A673 (cell line): ENCODE measurements at regions not wholly inside any gene's neighbourhood (a gene's known extent, or its start where the extent isn't known, plus 50 kb on each side); places are given as distances from the start of the nearest gene placed in this dataset.

Experiments used
- BruUV-seq: library from RNA; stranded (reverse); fragments of 400-500 nt; replicated peaks from 2 replicates; lab custom pipeline; 2021; lab: Mats Ljungman, UMichigan
- CTCF ChIA-PET: fragments of 300-600 bp; sonication (Branson Sonifier 250); formaldehyde crosslinking; loops from one replicate; lab custom pipeline; 2022; ENCODE audit warnings: antibody characterized with exemption; lab: Charles Lee
- POLR2A ChIA-PET: fragments of 300-600 bp; sonication (Branson Sonifier 250); formaldehyde crosslinking; loops from one replicate; lab custom pipeline; 2022; ENCODE audit warnings: antibody characterized with exemption; ENCODE audit not compliant: low non-redundant PET; lab: Charles Lee
- DNase-seq: peaks from one replicate; pipeline ENCODE4 v3.0.0-alpha.2; 2015; ENCODE audit warnings: low spot score
- H3K27ac ChIP-seq: fragments of 200-600 bp; sonication (generic); 2 replicates; pipeline ENCODE4 v1.5.1; 2016; ENCODE audit warnings: mixed run types, low read depth, mild to moderate bottlenecking, mixed read lengths, antibody characterized with exemption, low read length; ENCODE audit not compliant: poor library complexity, severe bottlenecking
- H3K27me3 ChIP-seq: fragments of 200-600 bp; sonication (generic); replicated peaks from 2 replicates; pipeline ENCODE4 v1.6.1; 2017; ENCODE audit warnings: mixed run types, low read depth, mild to moderate bottlenecking, mixed read lengths, antibody characterized with exemption, low read length; ENCODE audit not compliant: insufficient read depth, poor library complexity
- H3K36me3 ChIP-seq: fragments of 200-600 bp; sonication (generic); 2 replicates; pipeline ENCODE4 v1.6.1; 2016; ENCODE audit warnings: mixed run types, mild to moderate bottlenecking, mixed read lengths, antibody characterized with exemption, low read length; ENCODE audit not compliant: insufficient read depth, poor library complexity, severe bottlenecking
- H3K4me1 ChIP-seq: fragments of 200-600 bp; sonication (generic); 2 replicates; pipeline ENCODE4 v1.6.1; 2017; ENCODE audit warnings: mixed run types, mild to moderate bottlenecking, mixed read lengths, antibody characterized with exemption, low read length; ENCODE audit not compliant: insufficient read depth, poor library complexity, severe bottlenecking
- H3K4me3 ChIP-seq: fragments of 200-600 bp; sonication (generic); 2 replicates; pipeline ENCODE4 v1.5.1; 2016; ENCODE audit warnings: low read depth, mixed run types, mild to moderate bottlenecking, mixed read lengths, low read length; ENCODE audit not compliant: poor library complexity, severe bottlenecking
- H3K9me3 ChIP-seq: fragments of 200-600 bp; sonication (generic); 2 replicates; pipeline ENCODE4 v1.6.1; 2016; ENCODE audit warnings: mixed run types, low read depth, mild to moderate bottlenecking, mixed read lengths, antibody characterized with exemption, low read length; ENCODE audit not compliant: poor library complexity, severe bottlenecking
- EZH2 ChIP-seq: fragments of 200-600 bp; sonication (generic); IDR thresholded peaks from 2 replicates; pipeline ENCODE4 v1.6.1; 2017; ENCODE audit warnings: borderline replicate concordance, low read depth, mild to moderate bottlenecking, mixed read lengths, antibody characterized with exemption, low read length; ENCODE audit not compliant: poor library complexity, severe bottlenecking
- intact Hi-C: fragments of 100-400 bp; cut with micrococcal nuclease; formaldehyde crosslinking; loops from one replicate; pipeline ENCODE4 v1.10.0; 2022; ENCODE audit not compliant: unreplicated experiment
- TF ChIP-seq, protein P1 (sequence below): fragments of 300-800, 200-600 bp; sonication (generic); conservative IDR thresholded peaks from 2 replicates; pipeline ENCODE4 v1.5.1; 2017; ENCODE audit warnings: low read depth, mild to moderate bottlenecking, antibody characterized with exemption, low read length, moderate library complexity, mixed read lengths

DNA sequence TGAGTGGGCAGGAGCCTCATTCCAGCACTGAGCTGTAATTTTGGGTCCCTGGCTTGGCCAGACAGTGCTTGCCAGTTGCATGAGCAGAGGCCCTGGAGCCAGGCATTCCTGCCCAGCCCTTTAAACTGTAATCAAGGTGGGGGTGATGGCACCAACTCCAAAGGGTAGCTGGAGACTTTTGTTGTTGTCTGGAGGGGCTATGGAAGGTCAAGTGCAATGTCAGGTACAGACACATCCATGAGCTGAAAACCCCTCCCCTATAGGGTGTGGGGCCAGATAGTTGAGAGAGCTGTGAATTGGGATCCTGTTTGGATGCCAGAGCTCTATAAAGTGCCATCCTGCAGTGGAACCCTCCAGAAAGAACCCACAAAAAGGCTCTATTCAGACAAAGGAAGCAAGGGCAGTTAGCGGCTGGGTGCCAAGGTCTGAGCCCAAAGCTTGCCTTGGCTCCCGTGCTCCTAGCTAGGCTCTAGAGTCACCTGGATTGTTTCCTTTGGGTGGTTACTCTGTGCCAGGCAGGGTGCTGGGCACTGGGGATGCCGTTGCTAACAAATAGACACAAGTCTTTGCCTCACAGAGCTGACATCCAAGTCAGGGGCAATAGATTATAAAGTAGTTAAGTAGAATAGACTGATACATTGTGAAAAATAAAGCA, 163.0 kb downstream of the EFNB1 start:
- ChIA-PET CTCF (no interaction called here), POLR2A (no interaction called here)
- DNase-seq = no peak
- H3K9me3 ChIP-seq = no peaks in the 10 kb centered on the region
- H3K4me3 ChIP-seq = no peak overlapping the region
- H3K4me1 ChIP-seq = no peaks in the 10 kb centered on the region
- intact Hi-C loops = no loop called here
- TF ChIP-seq, protein P1, sequence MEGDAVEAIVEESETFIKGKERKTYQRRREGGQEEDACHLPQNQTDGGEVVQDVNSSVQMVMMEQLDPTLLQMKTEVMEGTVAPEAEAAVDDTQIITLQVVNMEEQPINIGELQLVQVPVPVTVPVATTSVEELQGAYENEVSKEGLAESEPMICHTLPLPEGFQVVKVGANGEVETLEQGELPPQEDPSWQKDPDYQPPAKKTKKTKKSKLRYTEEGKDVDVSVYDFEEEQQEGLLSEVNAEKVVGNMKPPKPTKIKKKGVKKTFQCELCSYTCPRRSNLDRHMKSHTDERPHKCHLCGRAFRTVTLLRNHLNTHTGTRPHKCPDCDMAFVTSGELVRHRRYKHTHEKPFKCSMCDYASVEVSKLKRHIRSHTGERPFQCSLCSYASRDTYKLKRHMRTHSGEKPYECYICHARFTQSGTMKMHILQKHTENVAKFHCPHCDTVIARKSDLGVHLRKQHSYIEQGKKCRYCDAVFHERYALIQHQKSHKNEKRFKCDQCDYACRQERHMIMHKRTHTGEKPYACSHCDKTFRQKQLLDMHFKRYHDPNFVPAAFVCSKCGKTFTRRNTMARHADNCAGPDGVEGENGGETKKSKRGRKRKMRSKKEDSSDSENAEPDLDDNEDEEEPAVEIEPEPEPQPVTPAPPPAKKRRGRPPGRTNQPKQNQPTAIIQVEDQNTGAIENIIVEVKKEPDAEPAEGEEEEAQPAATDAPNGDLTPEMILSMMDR = no peak
- H3K27me3 ChIP-seq = no peaks in the 10 kb centered on the region
- BruUV-seq = no TSS peak
- H3K27ac ChIP-seq = no peak overlapping the region
- no peaks in the 10 kb centered on the region for H3K36me3 ChIP-seq

DNA sequence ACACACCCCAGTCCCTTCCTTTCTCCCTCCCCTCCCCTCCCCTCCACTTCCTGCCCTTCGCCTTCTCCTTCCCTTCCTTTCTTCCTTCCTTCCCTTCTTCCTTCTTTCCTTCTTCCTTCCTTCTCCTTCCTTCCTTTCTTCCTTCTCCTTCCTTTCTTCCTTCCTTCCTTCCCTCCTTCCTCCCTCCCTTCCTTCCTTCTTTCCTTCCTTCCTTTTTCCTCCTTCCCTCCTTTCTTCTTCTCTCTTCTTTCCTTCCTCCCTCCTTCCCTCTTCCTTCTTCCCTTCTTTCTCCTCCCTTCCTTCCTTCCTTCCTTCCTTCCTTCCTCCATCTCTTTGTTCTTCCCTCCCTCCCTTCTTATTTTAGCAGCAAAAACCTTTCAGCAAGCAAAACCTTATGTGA, 162.1 kb downstream of the EFNB1 start:
- Histone ChIP-seq H3K4me3 (no peak overlapping the region), H3K9me3 (no peaks in the 10 kb centered on the region), H3K27me3 (no peaks in the 10 kb centered on the region), H3K27ac (no peak overlapping the region), H3K36me3 (no peaks in the 10 kb centered on the region), H3K4me1 (no peaks in the 10 kb centered on the region)
- intact Hi-C loops = no loop called here
- no peak for TF ChIP-seq EZH2
- TF ChIP-seq, protein P1 = no peak
- ChIA-PET CTCF (no interaction called here), POLR2A (no interaction called here)
- DNase-seq = no peak
- no TSS peak for BruUV-seq

DNA sequence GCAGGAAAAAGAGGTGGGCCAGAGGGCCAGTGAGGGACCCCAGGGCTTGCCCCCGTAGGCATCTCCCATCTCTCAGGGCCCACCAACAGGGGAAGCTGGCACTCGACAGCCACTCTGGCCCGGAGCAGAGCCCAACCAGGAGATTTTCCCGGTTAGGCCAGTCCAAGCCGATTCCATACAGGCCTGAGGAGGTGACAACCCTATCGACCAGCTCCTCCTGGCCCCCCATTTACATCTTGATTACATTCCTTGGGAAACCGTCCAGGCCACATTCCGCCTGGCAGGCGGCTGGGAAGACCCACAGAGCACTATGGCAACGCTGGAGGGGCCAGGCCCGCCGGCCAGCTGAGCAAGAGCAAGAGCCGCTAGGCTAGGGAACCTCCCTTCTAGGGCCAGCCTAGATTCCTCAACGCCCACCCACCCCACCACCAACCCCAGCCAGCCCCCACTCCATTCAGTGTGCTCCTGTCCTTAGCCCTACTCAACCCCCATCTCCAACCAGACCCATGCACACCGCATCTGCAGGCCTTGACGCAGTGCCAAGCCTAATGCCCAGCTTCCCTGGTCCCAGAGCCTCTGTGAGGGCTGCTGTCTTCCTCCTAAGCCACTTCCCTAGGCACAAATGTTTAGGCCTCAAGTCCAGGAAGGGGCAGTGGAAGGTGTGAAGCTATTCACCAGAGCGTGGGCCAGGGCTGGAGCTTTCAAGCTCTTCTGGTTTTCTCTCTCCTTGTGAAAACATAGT, 161.2 kb downstream of the EFNB1 start:
- no TSS peak for BruUV-seq
- Histone ChIP-seq H3K4me1 (no peaks in the 10 kb centered on the region), H3K36me3 (no peaks in the 10 kb centered on the region), H3K27me3 (no peaks in the 10 kb centered on the region), H3K4me3 (no peak overlapping the region), H3K27ac (no peak overlapping the region), H3K9me3 (no peaks in the 10 kb centered on the region)
- ChIA-PET CTCF (no interaction called here), POLR2A (no interaction called here)
- intact Hi-C loops = no loop called here
- TF ChIP-seq, protein P1 = no peak
- no peak for TF ChIP-seq EZH2
- DNase-seq = no peak
